ENCODE measurements at regions not wholly inside any gene's neighbourhood (a gene's known extent, or its start where the extent isn't known, plus 50 kb on each side); places are given as distances from the start of the nearest gene placed in this dataset.

DNA sequence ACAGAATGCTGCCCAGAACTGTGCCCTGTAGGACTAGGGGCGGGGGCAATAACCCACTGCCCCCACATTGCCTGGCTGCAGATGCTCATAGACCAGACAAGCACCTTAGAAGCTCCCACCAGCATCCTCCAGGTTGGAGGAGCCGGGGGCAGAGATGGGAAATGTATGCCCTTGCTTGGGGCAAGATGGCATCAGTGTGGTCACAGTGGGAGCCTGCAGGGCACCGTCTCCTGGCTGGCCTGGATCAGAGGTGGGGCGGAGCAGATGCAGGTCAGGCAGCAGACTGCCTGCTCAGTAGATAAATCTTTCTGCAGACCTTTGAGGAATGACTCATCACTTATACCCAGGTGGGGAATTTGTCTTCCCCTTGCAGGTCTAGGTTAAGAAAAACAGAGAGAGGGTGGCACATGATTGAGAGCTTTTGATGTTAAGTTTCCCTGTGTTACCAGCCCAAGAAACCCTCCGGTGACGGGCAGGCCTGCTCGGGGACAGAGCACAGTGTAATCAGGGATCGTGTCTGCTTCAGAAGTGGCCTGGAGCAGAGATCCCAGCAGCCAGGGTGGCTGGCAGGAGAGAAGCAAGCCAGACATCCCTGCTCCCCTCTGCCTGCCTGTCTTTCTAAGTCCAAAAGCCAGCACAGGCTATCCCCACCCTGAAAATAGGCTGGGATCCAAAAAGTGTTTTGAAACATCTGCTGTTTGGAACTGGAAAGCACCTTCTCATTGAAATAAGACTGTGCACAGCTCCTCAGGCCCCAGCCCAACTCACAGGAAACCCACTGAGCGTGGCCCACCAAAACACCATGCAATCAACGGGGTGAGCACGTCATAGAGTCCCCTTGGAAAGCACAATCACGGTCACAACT, 50.7 kb upstream of the RPL38 start:
- TF ChIP-seq, protein P1, sequence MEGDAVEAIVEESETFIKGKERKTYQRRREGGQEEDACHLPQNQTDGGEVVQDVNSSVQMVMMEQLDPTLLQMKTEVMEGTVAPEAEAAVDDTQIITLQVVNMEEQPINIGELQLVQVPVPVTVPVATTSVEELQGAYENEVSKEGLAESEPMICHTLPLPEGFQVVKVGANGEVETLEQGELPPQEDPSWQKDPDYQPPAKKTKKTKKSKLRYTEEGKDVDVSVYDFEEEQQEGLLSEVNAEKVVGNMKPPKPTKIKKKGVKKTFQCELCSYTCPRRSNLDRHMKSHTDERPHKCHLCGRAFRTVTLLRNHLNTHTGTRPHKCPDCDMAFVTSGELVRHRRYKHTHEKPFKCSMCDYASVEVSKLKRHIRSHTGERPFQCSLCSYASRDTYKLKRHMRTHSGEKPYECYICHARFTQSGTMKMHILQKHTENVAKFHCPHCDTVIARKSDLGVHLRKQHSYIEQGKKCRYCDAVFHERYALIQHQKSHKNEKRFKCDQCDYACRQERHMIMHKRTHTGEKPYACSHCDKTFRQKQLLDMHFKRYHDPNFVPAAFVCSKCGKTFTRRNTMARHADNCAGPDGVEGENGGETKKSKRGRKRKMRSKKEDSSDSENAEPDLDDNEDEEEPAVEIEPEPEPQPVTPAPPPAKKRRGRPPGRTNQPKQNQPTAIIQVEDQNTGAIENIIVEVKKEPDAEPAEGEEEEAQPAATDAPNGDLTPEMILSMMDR (IDR thresholded peaks at IDR 0.05): no peak
- ChIA-PET CTCF (no interaction called here), POLR2A (no interaction called here)
- H3K36me3 Mint-ChIP-seq (ENCODE audit: low read depth): no peaks in the 10 kb centered on the region
- no peak overlapping the region for H3K4me3 Mint-ChIP-seq
- H3K4me1 Mint-ChIP-seq (ENCODE audit: low read depth): no peaks in the 10 kb centered on the region
- no peak overlapping the region for H3K27ac Mint-ChIP-seq
- intact Hi-C loops (cut with micrococcal nuclease): no loop called here
- H3K9me3 Mint-ChIP-seq: no peaks in the 10 kb centered on the region
- ATAC-seq (no peak), DNase-seq (no peak)
- H3K27me3 Mint-ChIP-seq: peaks cover 21% of the 10 kb centered on the region

DNA sequence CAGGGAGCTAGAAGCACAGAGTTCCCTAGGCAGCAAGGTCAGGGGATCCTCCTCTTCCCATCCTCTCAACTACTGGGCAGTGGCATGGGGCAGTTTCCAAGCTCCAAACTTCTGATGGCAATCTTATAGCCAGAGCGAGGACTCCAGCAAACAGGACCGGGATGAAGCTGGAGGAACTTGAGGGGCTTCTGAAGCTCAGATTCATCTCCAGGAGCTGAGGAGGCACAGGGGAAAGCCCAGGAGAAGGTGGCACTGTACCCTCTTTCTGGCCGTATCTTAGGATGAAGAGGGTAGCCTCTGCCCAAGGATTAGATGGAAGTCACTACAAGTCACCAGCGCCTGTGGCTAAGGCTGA, 50.0 kb upstream of the RPL38 start:
- DNase-seq (no peak), ATAC-seq (no peak)
- Mint-ChIP-seq H3K4me3 (no peak overlapping the region), H3K9me3 (no peaks in the 10 kb centered on the region), H3K27ac (no peak overlapping the region), H3K27me3 (peaks cover 22% of the 10 kb centered on the region), H3K36me3 (ENCODE audit: low read depth) (no peaks in the 10 kb centered on the region), H3K4me1 (ENCODE audit: low read depth) (no peaks in the 10 kb centered on the region)
- intact Hi-C loops (cut with micrococcal nuclease): no loop called here
- ChIA-PET CTCF (no interaction called here), POLR2A (no interaction called here)
- TF ChIP-seq, protein P1 (IDR thresholded peaks at IDR 0.05): no peak

Measured in activated CD8-positive, alpha-beta T cell treated with anti-CD3 and anti-CD28 coated beads for 36 hours (primary cell).